ENCODE measurements at regions not wholly inside any gene's neighbourhood (a gene's known extent, or its start where the extent isn't known, plus 50 kb on each side); places are given as distances from the start of the nearest gene placed in this dataset.
"Not testable (repeated sequence)": the region's sequence is repeated elsewhere in the genome, so short reads cannot be mapped to it uniquely, and the experiment has no call there.

GRCh38 chrX:63145526-63145925 lies 205.6 kb downstream of the SPIN4 start:
- TF ChIP-seq EZH2phosphoT487 (IDR thresholded peaks at IDR 0.05; ENCODE audit: low read depth) = not testable (repeated sequence)
- TF ChIP-seq, protein P1, sequence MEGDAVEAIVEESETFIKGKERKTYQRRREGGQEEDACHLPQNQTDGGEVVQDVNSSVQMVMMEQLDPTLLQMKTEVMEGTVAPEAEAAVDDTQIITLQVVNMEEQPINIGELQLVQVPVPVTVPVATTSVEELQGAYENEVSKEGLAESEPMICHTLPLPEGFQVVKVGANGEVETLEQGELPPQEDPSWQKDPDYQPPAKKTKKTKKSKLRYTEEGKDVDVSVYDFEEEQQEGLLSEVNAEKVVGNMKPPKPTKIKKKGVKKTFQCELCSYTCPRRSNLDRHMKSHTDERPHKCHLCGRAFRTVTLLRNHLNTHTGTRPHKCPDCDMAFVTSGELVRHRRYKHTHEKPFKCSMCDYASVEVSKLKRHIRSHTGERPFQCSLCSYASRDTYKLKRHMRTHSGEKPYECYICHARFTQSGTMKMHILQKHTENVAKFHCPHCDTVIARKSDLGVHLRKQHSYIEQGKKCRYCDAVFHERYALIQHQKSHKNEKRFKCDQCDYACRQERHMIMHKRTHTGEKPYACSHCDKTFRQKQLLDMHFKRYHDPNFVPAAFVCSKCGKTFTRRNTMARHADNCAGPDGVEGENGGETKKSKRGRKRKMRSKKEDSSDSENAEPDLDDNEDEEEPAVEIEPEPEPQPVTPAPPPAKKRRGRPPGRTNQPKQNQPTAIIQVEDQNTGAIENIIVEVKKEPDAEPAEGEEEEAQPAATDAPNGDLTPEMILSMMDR (IDR thresholded peaks at IDR 0.05; ENCODE audit: low read depth, low read length) = not testable (repeated sequence)
